C4-2B (cell line): ENCODE measurements at regions not wholly inside any gene's neighbourhood (a gene's known extent, or its start where the extent isn't known, plus 50 kb on each side); places are given as distances from the start of the nearest gene placed in this dataset.
"Not testable (repeated sequence)": the region's sequence is repeated elsewhere in the genome, so short reads cannot be mapped to it uniquely, and the experiment has no call there.

ENCODE experiments used
- H3K27ac ChIP-seq: fragments of 450-650 bp; 2 replicates; pipeline ENCODE4 v1.5.1; 2017
- ZFX ChIP-seq: fragments of 450-650 bp; IDR thresholded peaks from 2 replicates; pipeline ENCODE4 v1.6.1; 2017
- TF ChIP-seq, protein P1 (sequence below): fragments of 450-650 bp; conservative IDR thresholded peaks from 2 replicates; pipeline ENCODE4 v1.5.1; 2017; ENCODE audit warnings: mild to moderate bottlenecking

DNA sequence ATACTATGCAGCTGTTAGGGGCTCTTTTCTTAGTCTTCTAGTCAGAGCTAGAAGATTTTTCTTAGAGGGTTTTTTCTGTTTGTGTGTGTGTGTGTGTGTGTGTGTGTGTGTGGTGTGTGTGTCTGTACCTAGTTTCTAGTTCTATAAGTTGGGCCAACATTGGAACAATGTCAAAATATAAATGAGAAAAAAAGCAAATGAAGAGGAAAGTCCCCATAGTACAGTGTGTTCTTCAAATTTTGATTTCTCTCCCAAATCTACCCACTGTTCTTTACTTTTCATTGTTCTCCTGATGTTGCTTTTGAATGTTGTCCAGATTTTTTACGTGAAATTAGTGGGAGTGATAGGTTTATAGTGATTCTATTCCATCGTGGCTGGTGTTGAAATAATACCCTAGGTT lies 2153.4 kb upstream of the RAG2 start:
- TF ChIP-seq ZFX: no peak
- TF ChIP-seq, protein P1, sequence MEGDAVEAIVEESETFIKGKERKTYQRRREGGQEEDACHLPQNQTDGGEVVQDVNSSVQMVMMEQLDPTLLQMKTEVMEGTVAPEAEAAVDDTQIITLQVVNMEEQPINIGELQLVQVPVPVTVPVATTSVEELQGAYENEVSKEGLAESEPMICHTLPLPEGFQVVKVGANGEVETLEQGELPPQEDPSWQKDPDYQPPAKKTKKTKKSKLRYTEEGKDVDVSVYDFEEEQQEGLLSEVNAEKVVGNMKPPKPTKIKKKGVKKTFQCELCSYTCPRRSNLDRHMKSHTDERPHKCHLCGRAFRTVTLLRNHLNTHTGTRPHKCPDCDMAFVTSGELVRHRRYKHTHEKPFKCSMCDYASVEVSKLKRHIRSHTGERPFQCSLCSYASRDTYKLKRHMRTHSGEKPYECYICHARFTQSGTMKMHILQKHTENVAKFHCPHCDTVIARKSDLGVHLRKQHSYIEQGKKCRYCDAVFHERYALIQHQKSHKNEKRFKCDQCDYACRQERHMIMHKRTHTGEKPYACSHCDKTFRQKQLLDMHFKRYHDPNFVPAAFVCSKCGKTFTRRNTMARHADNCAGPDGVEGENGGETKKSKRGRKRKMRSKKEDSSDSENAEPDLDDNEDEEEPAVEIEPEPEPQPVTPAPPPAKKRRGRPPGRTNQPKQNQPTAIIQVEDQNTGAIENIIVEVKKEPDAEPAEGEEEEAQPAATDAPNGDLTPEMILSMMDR: no peak
- no peak overlapping the region for H3K27ac ChIP-seq

DNA sequence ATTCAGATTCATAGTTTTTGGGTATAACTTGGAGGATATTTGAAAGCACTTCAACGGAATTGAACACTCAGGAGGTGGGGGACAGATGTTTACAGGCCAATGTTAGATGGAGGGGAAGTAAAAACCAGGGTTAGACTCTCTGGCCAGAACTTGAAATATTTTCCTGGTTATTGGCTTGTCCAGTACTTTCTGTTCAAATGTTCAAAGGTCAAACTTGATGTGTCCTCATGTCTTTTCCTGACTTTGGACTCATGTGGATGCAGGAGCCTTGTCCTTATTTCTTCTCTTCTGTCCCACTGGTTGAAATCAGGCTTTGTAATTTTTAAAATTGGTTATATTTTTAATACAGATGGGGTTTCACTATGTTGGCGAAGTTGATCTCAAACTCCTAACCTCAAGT lies 2148.5 kb upstream of the RAG2 start:
- H3K27ac ChIP-seq: not testable (repeated sequence)

DNA sequence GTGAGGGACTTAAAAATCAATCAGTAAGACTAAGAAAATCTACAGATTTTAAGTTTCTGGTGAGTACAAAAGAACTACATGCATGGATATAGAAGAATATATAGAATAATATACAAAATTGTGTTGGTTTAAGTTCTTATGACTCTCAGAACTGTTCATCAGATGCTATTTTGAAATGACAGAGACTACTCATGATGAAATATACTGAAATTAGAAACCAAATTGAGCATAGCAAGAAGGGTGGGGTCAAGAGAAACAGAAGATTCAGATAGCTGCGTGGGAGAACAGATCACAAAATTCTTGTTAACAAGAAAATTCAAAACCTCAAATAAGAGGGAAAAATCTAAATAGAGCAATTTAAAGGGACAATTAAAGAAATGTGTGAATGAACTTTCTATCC lies 2125.3 kb upstream of the RAG2 start:
- TF ChIP-seq, protein P1: no peak
- no peak for TF ChIP-seq ZFX

DNA sequence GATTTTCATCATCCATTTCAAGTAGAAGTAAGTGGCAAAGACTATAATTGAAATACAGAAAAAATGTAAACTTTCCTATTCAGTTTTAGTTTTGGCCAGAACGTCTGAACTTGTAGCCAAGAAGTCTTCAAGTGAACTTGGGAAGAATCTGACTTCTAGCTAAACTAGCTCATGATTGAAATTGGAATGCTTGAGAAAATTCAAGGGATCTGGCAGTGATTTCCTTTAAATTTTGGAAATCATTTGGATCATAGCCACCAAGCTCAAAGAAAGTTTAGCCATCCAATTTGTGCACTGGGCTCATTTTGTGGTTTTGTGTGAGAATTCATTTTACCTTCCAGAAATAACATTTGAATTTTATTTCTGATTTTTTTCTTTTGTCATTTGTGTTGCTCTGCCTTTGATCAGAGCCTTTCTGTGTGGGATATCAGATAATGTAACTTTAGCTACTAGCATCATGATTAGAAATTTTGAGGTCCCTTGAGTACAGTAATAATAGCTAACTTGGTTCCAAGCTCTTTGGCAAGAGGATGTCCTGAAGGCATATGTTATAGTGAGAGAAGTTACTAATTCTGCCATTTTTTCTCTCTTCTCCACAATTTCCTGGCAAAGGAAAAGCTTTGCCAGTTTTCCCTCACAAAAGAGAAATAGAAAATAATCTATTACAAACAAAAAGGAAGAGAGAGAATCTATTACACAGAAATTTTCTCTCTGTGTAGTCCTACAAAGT lies 2123.7 kb upstream of the RAG2 start:
- no peak for TF ChIP-seq ZFX
- TF ChIP-seq, protein P1: no peak
- no peak overlapping the region for H3K27ac ChIP-seq

More for the DNA sequence above, 2125.3 kb upstream of the RAG2 start:
- H3K27ac ChIP-seq: no peak overlapping the region

DNA sequence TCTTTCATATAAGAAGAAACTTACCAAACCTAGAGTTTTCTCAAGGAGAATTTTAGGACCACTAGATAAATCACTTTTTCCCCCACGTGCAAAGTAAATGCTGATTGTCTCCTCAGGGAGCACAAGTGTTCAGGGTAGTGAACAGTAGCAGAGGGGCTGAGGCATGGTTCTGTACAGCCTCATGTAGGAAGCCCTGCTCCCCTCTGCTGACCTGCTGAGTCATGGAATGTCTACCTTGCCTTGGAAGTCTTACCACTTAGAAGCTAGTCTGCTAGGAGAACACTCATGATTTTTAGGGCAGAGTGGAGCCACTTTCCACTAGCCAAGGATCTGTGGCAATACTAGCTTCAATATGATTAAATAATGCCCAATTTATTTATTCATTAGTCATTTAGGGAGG lies 2120.6 kb upstream of the RAG2 start:
- TF ChIP-seq, protein P1: no peak
- no peak for TF ChIP-seq ZFX
- H3K27ac ChIP-seq: no peak overlapping the region

DNA sequence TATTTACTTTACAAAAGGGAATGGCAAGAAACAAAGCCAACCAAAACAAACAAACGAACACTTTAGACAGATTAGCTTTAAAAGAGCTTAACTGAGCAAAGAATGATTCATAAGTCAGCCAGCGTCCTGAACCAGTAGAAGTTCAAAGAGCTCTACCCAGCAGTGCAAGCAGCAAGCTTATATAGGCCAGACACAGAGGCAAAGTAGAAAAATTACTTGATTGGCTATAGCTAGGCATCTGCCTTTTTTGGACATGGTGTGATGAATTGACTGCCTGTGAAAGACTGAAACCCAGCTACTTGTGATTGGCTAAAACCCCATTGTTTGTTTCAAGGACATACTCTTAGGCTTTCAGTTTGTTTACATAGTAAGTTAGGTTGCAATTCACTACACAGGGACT lies 2120.0 kb upstream of the RAG2 start:
- no peak for TF ChIP-seq ZFX
- TF ChIP-seq, protein P1: no peak
- H3K27ac ChIP-seq: no peak overlapping the region

DNA sequence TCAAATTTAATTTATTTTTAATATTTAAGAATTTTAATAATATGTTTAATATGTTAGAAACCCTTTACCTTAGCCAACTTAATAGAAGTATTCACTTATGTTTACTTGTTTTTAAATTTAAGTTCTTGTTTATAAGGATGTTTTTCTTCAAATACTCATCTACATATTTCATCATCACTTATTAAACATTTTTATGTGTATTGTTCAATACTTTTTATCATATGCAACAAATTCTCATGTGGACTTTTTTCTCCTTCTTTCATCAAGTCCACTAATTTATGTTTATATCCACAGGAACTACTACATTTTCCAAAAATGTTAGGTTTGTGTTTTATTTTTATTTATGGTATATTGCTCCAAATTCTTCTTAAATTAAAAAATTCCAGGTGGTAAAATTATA lies 2113.1 kb upstream of the RAG2 start:
- TF ChIP-seq, protein P1: no peak
- TF ChIP-seq ZFX: no peak
- no peak overlapping the region for H3K27ac ChIP-seq

DNA sequence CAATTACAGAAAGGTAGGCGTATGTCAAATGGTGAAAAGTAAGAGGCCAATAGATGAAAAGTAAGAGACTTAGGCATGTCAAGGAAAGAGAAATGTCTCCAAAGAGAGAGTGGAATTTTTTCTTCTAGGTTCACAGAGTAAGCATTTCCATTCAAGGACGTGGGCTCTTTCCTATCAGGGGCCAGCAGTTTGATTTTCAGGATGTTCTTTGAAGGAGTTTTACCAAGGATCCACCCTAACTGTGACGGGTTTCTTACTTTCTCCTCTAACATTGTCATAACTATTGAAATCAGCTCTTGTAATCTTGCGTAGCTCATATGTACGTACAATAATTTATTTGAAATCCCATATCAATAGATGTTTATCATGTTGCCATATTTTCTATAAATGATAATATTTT lies 2112.2 kb upstream of the RAG2 start:
- H3K27ac ChIP-seq: no peak overlapping the region
- no peak for TF ChIP-seq ZFX
- TF ChIP-seq, protein P1: no peak
